MG63 (cell line): ENCODE measurements at regions not wholly inside any gene's neighbourhood (a gene's known extent, or its start where the extent isn't known, plus 50 kb on each side); places are given as distances from the start of the nearest gene placed in this dataset.

Source experiments
- DNase-seq: peaks from one replicate; pipeline ENCODE4 v3.0.0-alpha.2; 2020
- H3K27me3 ChIP-seq: fragments of 250-450 bp; sonication (Bioruptor Pico); 2 replicates; pipeline ENCODE4 v1.5.1; 2020; ENCODE audit warnings: mild to moderate bottlenecking, moderate library complexity
- H3K36me3 ChIP-seq: fragments of 250-450 bp; sonication (Bioruptor Pico); 2 replicates; pipeline ENCODE4 v1.5.1; 2020; ENCODE audit warnings: mild to moderate bottlenecking, moderate library complexity
- H3K4me3 ChIP-seq: fragments of 250-450 bp; sonication (Bioruptor Pico); 2 replicates; pipeline ENCODE4 v1.5.1; 2020; ENCODE audit warnings: mild to moderate bottlenecking, moderate library complexity
- H3K9me3 ChIP-seq: fragments of 250-450 bp; sonication (Bioruptor Pico); 2 replicates; pipeline ENCODE4 v1.5.1; 2020; ENCODE audit warnings: mild to moderate bottlenecking, moderate library complexity

- no peak overlapping the region for H3K4me3 ChIP-seq
- no peaks in the 10 kb centered on the region for H3K9me3 ChIP-seq
- no peak for DNase-seq
- H3K27me3 ChIP-seq, result no peaks in the 10 kb centered on the region
- no peaks in the 10 kb centered on the region for H3K36me3 ChIP-seq
Observed at GRCh38 chr4:119794681-119795080, 166.1 kb upstream of the PDE5A start.

GRCh38 chr4:119794113-119794512 is 165.5 kb upstream of the PDE5A start:
- no peaks in the 10 kb centered on the region for H3K36me3 ChIP-seq
- H3K4me3 ChIP-seq, result no peak overlapping the region
- no peaks in the 10 kb centered on the region for H3K27me3 ChIP-seq
- H3K9me3 ChIP-seq, result no peaks in the 10 kb centered on the region
- no peak for DNase-seq

- no peaks in the 10 kb centered on the region for H3K36me3 ChIP-seq
- H3K4me3 ChIP-seq, result no peak overlapping the region
- no peaks in the 10 kb centered on the region; the same call in 1 of the 2 replicates for H3K9me3 ChIP-seq
- DNase-seq, result no peak
- no peaks in the 10 kb centered on the region for H3K27me3 ChIP-seq
Observed at GRCh38 chr4:119788349-119789266, 160.0 kb upstream of the PDE5A start.

GRCh38 chr4:119785963-119786362 is 157.4 kb upstream of the PDE5A start:
- no peaks in the 10 kb centered on the region for H3K27me3 ChIP-seq
- DNase-seq, result no peak
- no peaks in the 10 kb centered on the region; the same call in 1 of the 2 replicates for H3K9me3 ChIP-seq
- H3K4me3 ChIP-seq, result no peak overlapping the region
- H3K36me3 ChIP-seq, result no peaks in the 10 kb centered on the region

- no peak for DNase-seq
- no peaks in the 10 kb centered on the region for H3K36me3 ChIP-seq
- no peak overlapping the region for H3K4me3 ChIP-seq
- H3K9me3 ChIP-seq, result no peaks in the 10 kb centered on the region; the same call in 1 of the 2 replicates
- H3K27me3 ChIP-seq, result no peaks in the 10 kb centered on the region
Observed at GRCh38 chr4:119783189-119783983, 154.8 kb upstream of the PDE5A start.

- no peak for DNase-seq
- no peaks in the 10 kb centered on the region for H3K36me3 ChIP-seq
Observed at GRCh38 chr4:119781044-119781443, 152.4 kb upstream of the PDE5A start.

GRCh38 chr4:119774840-119775239 is 146.2 kb upstream of the PDE5A start:
- H3K9me3 ChIP-seq, result no peaks in the 10 kb centered on the region

More at GRCh38 chr4:119781044-119781443, 152.4 kb upstream of the PDE5A start:
- H3K4me3 ChIP-seq, result no peak overlapping the region
- no peaks in the 10 kb centered on the region for H3K27me3 ChIP-seq
- H3K9me3 ChIP-seq, result no peaks in the 10 kb centered on the region; the same call in 1 of the 2 replicates

GRCh38 chr4:119765951-119766350 is 137.3 kb upstream of the PDE5A start:
- Histone ChIP-seq H3K9me3 (no peaks in the 10 kb centered on the region), H3K4me3 (no peak overlapping the region), H3K36me3 (no peaks in the 10 kb centered on the region), H3K27me3 (no peaks in the 10 kb centered on the region)
- DNase-seq, result no peak

More at GRCh38 chr4:119774840-119775239, 146.2 kb upstream of the PDE5A start:
- H3K36me3 ChIP-seq, result no peaks in the 10 kb centered on the region
- no peak for DNase-seq
- no peaks in the 10 kb centered on the region for H3K27me3 ChIP-seq
- H3K4me3 ChIP-seq, result no peak overlapping the region

- Histone ChIP-seq H3K27me3 (no peaks in the 10 kb centered on the region), H3K4me3 (no peak overlapping the region), H3K9me3 (no peaks in the 10 kb centered on the region), H3K36me3 (no peaks in the 10 kb centered on the region)
- DNase-seq, result no peak
Observed at GRCh38 chr4:119765469-119765868, 136.9 kb upstream of the PDE5A start.

GRCh38 chr4:119763386-119763785 is 134.8 kb upstream of the PDE5A start:
- no peak overlapping the region for H3K4me3 ChIP-seq
- no peaks in the 10 kb centered on the region for H3K9me3 ChIP-seq
- H3K36me3 ChIP-seq, result no peaks in the 10 kb centered on the region
- no peak for DNase-seq
- H3K27me3 ChIP-seq, result no peaks in the 10 kb centered on the region

- no peak overlapping the region for H3K4me3 ChIP-seq
- no peak for DNase-seq
- no peaks in the 10 kb centered on the region for H3K27me3 ChIP-seq
- H3K9me3 ChIP-seq, result no peaks in the 10 kb centered on the region; the same call in 1 of the 2 replicates
- H3K36me3 ChIP-seq, result no peaks in the 10 kb centered on the region
Observed at GRCh38 chr4:119755599-119755998, 127.0 kb upstream of the PDE5A start.

- H3K27me3 ChIP-seq, result no peaks in the 10 kb centered on the region
- no peak overlapping the region for H3K4me3 ChIP-seq
- H3K9me3 ChIP-seq, result no peaks in the 10 kb centered on the region; the same call in 1 of the 2 replicates
- DNase-seq, result no peak
- no peaks in the 10 kb centered on the region for H3K36me3 ChIP-seq
Observed at GRCh38 chr4:119752936-119753335, 124.3 kb upstream of the PDE5A start.

GRCh38 chr4:119750771-119751170 is 122.2 kb upstream of the PDE5A start:
- Histone ChIP-seq H3K4me3 (no peak overlapping the region), H3K9me3 (no peaks in the 10 kb centered on the region; the same call in 1 of the 2 replicates), H3K27me3 (no peaks in the 10 kb centered on the region), H3K36me3 (no peaks in the 10 kb centered on the region)
- DNase-seq, result peak; percentile 85

GRCh38 chr4:119750048-119750447 is 121.4 kb upstream of the PDE5A start:
- Histone ChIP-seq H3K27me3 (no peaks in the 10 kb centered on the region), H3K4me3 (no peak overlapping the region), H3K9me3 (no peaks in the 10 kb centered on the region; the same call in 1 of the 2 replicates), H3K36me3 (no peaks in the 10 kb centered on the region)
- no peak for DNase-seq

GRCh38 chr4:119748853-119749252 is 120.2 kb upstream of the PDE5A start:
- Histone ChIP-seq H3K4me3 (no peak overlapping the region), H3K9me3 (no peaks in the 10 kb centered on the region; the same call in 1 of the 2 replicates), H3K36me3 (no peaks in the 10 kb centered on the region), H3K27me3 (no peaks in the 10 kb centered on the region)
- DNase-seq, result peak; percentile 50

- Histone ChIP-seq H3K4me3 (no peak overlapping the region), H3K36me3 (no peaks in the 10 kb centered on the region), H3K9me3 (no peaks in the 10 kb centered on the region; the same call in 1 of the 2 replicates), H3K27me3 (no peaks in the 10 kb centered on the region)
- no peak for DNase-seq
Observed at GRCh38 chr4:119746951-119747350, 118.3 kb upstream of the PDE5A start.

GRCh38 chr4:119745351-119745750 is 116.7 kb upstream of the PDE5A start:
- no peak for DNase-seq
- Histone ChIP-seq H3K4me3 (no peak overlapping the region), H3K9me3 (no peaks in the 10 kb centered on the region), H3K27me3 (no peaks in the 10 kb centered on the region), H3K36me3 (no peaks in the 10 kb centered on the region)
